Astrocyte (in vitro differentiated cells and primary cell): ENCODE measurements at regions not wholly inside any gene's neighbourhood (a gene's known extent, or its start where the extent isn't known, plus 50 kb on each side); places are given as distances from the start of the nearest gene placed in this dataset.

Experiments
- DNase-seq: peaks from one replicate; pipeline ENCODE4 v3.0.0-alpha.2; 2010; ENCODE audit warnings: low read depth
- FAIRE-seq: peaks from 2 replicates; lab custom pipeline; 2011; peaks lifted over from hg19 to GRCh38; lab: Jason Lieb, UNC
- H2AFZ ChIP-seq: 2 replicates; pipeline ENCODE4 v1.6.0; 2012; ENCODE audit warnings: low read depth, low read length, inconsistent platforms
- H3K27ac ChIP-seq: 2 replicates; pipeline ENCODE4 v1.5.1; 2011; ENCODE audit warnings: low read depth, low read length, inconsistent platforms
- H3K27me3 ChIP-seq: 2 replicates; pipeline ENCODE4 v1.6.0; 2011; ENCODE audit warnings: low read length, inconsistent platforms; ENCODE audit not compliant: insufficient read depth
- H3K36me3 ChIP-seq: 2 replicates; pipeline ENCODE4 v1.5.1; 2011; ENCODE audit warnings: low read length, inconsistent platforms; ENCODE audit not compliant: insufficient read depth
- H3K4me1 ChIP-seq: 2 replicates; pipeline ENCODE4 v1.5.1; 2011; ENCODE audit warnings: low read length, inconsistent platforms; ENCODE audit not compliant: insufficient read depth
- H3K4me2 ChIP-seq: 2 replicates; pipeline ENCODE4 v1.6.0; 2012; ENCODE audit warnings: low read length, inconsistent platforms
- H3K4me3 ChIP-seq: 2 replicates; pipeline ENCODE4 v1.5.1; 2011; ENCODE audit warnings: low read depth, mild to moderate bottlenecking, low read length, inconsistent platforms; ENCODE audit not compliant: insufficient read depth
- H3K79me2 ChIP-seq: 2 replicates; pipeline ENCODE4 v1.6.0; 2012; ENCODE audit warnings: mild to moderate bottlenecking, low read length, inconsistent platforms; ENCODE audit not compliant: insufficient read depth
- H3K9ac ChIP-seq: 2 replicates; pipeline ENCODE4 v1.6.0; 2012; ENCODE audit warnings: mild to moderate bottlenecking, low read length, inconsistent platforms
- H3K9me3 ChIP-seq: 2 replicates; pipeline ENCODE4 v1.5.1; 2012; ENCODE audit warnings: low read depth, mild to moderate bottlenecking, low read length, inconsistent platforms; ENCODE audit not compliant: insufficient read depth
- H4K20me1 ChIP-seq: 2 replicates; pipeline ENCODE4 v1.6.0; 2012; ENCODE audit warnings: low read length, inconsistent platforms; ENCODE audit not compliant: insufficient read depth
- H3K27ac Mint-ChIP-seq: one replicate; pipeline ENCODE4 v1.8.0; 2021; ENCODE audit warnings: mild to moderate bottlenecking, mixed read lengths; ENCODE audit not compliant: unreplicated experiment
- H3K27me3 Mint-ChIP-seq: one replicate; pipeline ENCODE4 v1.8.0; 2021; ENCODE audit warnings: low read depth, mixed read lengths; ENCODE audit not compliant: unreplicated experiment
- H3K36me3 Mint-ChIP-seq: one replicate; pipeline ENCODE4 v1.8.0; 2021; ENCODE audit warnings: low read depth, mixed read lengths; ENCODE audit not compliant: unreplicated experiment
- H3K4me1 Mint-ChIP-seq: one replicate; pipeline ENCODE4 v1.8.0; 2021; ENCODE audit warnings: low read depth, mixed read lengths; ENCODE audit not compliant: unreplicated experiment
- H3K4me3 Mint-ChIP-seq: one replicate; pipeline ENCODE4 v1.8.0; 2021; ENCODE audit warnings: mild to moderate bottlenecking, moderate library complexity, mixed read lengths; ENCODE audit not compliant: unreplicated experiment
- H3K9me3 Mint-ChIP-seq: one replicate; pipeline ENCODE4 v1.8.0; 2021; ENCODE audit warnings: mild to moderate bottlenecking, mixed read lengths; ENCODE audit not compliant: unreplicated experiment
- EZH2 ChIP-seq: IDR thresholded peaks from 2 replicates; pipeline ENCODE4 v1.6.1; 2012; ENCODE audit warnings: mild to moderate bottlenecking, low read length, inconsistent platforms; ENCODE audit not compliant: insufficient read depth
- TF ChIP-seq, protein P1 (sequence below): IDR thresholded peaks from 2 replicates; pipeline ENCODE4 v1.5.1; 2011; ENCODE audit warnings: low read depth, mild to moderate bottlenecking, inconsistent platforms, low read length, moderate library complexity; ENCODE audit not compliant: insufficient read depth

DNA sequence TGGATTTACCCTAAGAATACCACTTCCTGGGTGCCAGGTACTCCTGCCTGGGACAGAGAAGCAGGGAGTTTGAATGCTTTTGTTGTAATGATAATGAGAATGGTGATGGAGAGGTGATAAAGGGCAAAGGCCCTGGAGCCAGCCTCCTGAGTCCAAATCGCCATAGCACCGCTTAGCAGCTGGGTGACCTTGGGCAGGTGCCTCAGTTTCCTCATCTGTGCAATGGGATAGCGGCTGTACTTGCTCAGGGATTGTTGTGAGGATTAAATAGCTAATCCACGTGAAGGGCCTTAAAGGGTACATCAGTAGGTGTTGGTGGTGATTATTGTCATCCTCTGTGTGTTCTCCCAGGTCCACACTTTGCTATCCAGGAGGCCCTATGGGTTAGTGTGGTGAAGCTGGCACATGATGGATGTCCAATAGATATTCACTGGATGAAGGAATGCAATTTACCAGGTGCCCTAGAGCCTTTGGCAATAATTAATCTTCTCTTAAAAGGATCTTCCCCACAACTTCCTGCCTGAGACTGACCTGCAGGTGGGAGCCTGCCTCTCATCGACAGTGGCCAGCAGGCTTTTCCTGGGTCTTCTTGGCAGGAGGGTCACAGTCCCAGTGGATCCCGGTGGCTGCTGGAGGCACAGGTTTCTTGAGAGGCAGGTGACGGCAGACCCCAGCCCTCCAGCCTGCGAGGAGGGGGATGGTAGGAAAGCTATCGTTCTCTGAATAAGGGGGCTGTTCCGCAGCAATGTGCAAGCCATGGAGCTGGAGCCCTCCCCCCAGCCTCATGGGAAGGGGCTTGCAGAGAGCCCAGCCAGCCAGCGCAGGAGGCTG lies 160.2 kb downstream of the MACROH2A1 start:
- H3K79me2 ChIP-seq, result no peaks in the 10 kb centered on the region
- H3K36me3 ChIP-seq, result no peaks in the 10 kb centered on the region
- no peak overlapping the region for H3K27ac ChIP-seq
- no peak overlapping the region for H3K9ac ChIP-seq
- H3K27me3 ChIP-seq, result no peaks in the 10 kb centered on the region
- H3K9me3 Mint-ChIP-seq, result no peaks in the 10 kb centered on the region
- no peaks in the 10 kb centered on the region for H3K36me3 Mint-ChIP-seq
- H3K4me3 ChIP-seq, result no peak overlapping the region
- no peaks in the 10 kb centered on the region for H4K20me1 ChIP-seq
- no peak overlapping the region for H3K4me3 Mint-ChIP-seq
- H3K27ac Mint-ChIP-seq, result no peak overlapping the region
- peaks cover 41% of the 10 kb centered on the region for H3K27me3 Mint-ChIP-seq
- peaks cover 13% of the 10 kb centered on the region for H3K4me1 Mint-ChIP-seq
- no peaks in the 10 kb centered on the region for H3K9me3 ChIP-seq
- no peak overlapping the region for H2AFZ ChIP-seq
- peaks cover 23% of the 10 kb centered on the region for H3K4me1 ChIP-seq
- H3K4me2 ChIP-seq, result no peak overlapping the region
- FAIRE-seq, result no peak
- TF ChIP-seq, protein P1, sequence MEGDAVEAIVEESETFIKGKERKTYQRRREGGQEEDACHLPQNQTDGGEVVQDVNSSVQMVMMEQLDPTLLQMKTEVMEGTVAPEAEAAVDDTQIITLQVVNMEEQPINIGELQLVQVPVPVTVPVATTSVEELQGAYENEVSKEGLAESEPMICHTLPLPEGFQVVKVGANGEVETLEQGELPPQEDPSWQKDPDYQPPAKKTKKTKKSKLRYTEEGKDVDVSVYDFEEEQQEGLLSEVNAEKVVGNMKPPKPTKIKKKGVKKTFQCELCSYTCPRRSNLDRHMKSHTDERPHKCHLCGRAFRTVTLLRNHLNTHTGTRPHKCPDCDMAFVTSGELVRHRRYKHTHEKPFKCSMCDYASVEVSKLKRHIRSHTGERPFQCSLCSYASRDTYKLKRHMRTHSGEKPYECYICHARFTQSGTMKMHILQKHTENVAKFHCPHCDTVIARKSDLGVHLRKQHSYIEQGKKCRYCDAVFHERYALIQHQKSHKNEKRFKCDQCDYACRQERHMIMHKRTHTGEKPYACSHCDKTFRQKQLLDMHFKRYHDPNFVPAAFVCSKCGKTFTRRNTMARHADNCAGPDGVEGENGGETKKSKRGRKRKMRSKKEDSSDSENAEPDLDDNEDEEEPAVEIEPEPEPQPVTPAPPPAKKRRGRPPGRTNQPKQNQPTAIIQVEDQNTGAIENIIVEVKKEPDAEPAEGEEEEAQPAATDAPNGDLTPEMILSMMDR, result no peak
- TF ChIP-seq EZH2, result no peak
- no peak for DNase-seq

DNA sequence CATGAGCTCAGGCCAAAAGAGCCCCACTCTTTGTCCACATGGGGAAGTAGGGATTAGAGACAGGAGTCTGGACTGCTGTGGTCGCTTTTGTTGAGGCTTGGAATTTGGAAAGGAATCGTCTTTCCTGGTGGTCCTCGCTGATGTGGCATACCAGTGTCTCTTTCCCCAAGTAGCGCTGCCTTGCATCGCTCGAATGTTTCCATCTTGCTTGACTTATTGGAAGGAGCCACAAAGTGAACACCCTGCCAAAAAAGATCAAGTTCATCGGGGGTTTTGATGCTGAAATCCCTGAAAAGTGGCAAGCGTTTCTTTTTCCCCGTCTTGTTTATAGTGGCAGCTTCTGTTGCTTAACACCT lies 161.3 kb downstream of the MACROH2A1 start:
- H3K79me2 ChIP-seq, result no peaks in the 10 kb centered on the region

More for the DNA sequence above, 161.3 kb downstream of the MACROH2A1 start:
- Mint-ChIP-seq H3K27ac (no peak overlapping the region), H3K4me1 (peaks cover 13% of the 10 kb centered on the region), H3K36me3 (no peaks in the 10 kb centered on the region), H3K9me3 (no peaks in the 10 kb centered on the region), H3K27me3 (peaks cover 50% of the 10 kb centered on the region), H3K4me3 (no peak overlapping the region)
- no peak overlapping the region for H3K4me2 ChIP-seq
- H3K9me3 ChIP-seq, result no peaks in the 10 kb centered on the region
- no peak overlapping the region for H3K27ac ChIP-seq
- no peaks in the 10 kb centered on the region for H3K36me3 ChIP-seq
- H3K4me3 ChIP-seq, result no peak overlapping the region
- H3K27me3 ChIP-seq, result no peaks in the 10 kb centered on the region
- FAIRE-seq (no peak), DNase-seq (no peak)
- peaks cover 18% of the 10 kb centered on the region for H3K4me1 ChIP-seq
- H4K20me1 ChIP-seq, result no peaks in the 10 kb centered on the region
- H3K9ac ChIP-seq, result no peak overlapping the region
- no peak overlapping the region for H2AFZ ChIP-seq
- no peak for TF ChIP-seq EZH2
- TF ChIP-seq, protein P1, result no peak
